ENCODE measurements at regions not wholly inside any gene's neighbourhood (a gene's known extent, or its start where the extent isn't known, plus 50 kb on each side); places are given as distances from the start of the nearest gene placed in this dataset.

DNA sequence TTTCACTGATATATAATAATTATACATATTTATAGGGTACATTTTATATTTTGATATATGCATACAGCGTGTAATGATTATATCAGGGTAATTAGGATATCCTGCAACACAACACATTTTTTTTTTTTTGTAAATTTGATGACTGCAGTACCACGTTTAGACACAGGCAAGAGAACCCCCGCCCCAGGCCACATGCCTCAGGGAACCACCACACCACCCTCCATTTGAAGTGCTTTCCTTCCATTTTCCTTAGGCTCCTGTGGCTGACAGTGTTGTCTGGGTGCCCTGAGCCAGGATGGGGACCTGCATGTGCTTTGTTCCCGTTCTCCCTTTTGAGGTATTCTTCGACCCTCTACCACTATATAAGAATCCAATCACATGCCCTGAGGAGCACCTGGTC is 161.6 kb upstream of the CTAGE1 start:
- Histone ChIP-seq H3K79me2 (ENCODE audit: insufficient read depth, low read length) (no peaks in the 10 kb centered on the region), H3K9me3 (replicated peaks in 1 of 2; ENCODE audit: control insufficient read depth in 1 of 2, insufficient read depth in 1 of 2, low read length in 2 of 2) (peaks cover 4 to 7% of the 10 kb centered on the region in 2 donors), H3K9ac (ENCODE audit: insufficient read depth, low read length, poor library complexity, severe bottlenecking) (no peak overlapping the region), H3K4me2 (replicated peaks; ENCODE audit: extremely low read depth, low read length, poor library complexity, severe bottlenecking) (no peak overlapping the region), H3K4me1 (ENCODE audit: control insufficient read depth in 1 of 2, insufficient read depth in 2 of 2, low read length in 2 of 2) (no peaks in the 10 kb centered on the region), H2AFZ (ENCODE audit: insufficient read depth, low read depth, low read length, poor library complexity, severe bottlenecking) (no peak overlapping the region), H3K27ac (ENCODE audit: low read depth in 1 of 2, low read length in 2 of 2) (no peak overlapping the region), H3K27me3 (ENCODE audit: control insufficient read depth in 2 of 2, insufficient read depth in 2 of 2, low read length in 2 of 2) (no peaks in the 10 kb centered on the region), H3K36me3 (replicated peaks in 1 of 2; ENCODE audit: control insufficient read depth in 1 of 2, insufficient read depth in 2 of 2, low read length in 2 of 2) (no peaks in the 10 kb centered on the region), H3K4me3 (replicated peaks in 1 of 3; ENCODE audit: low read depth in 2 of 3, low read length in 3 of 3) (no peak overlapping the region), H4K20me1 (ENCODE audit: insufficient read depth, low read length) (no peaks in the 10 kb centered on the region)
- intact Hi-C loops (cut with micrococcal nuclease): no loop called here
- Mint-ChIP-seq H3K36me3 (no peaks in the 10 kb centered on the region), H3K27ac (no peak overlapping the region), H3K9me3 (peaks cover 5 to 12% (median 10%) of the 10 kb centered on the region in 7 donors), H3K4me3 (no peak overlapping the region), H3K27me3 (ENCODE audit: low read depth in 3 of 3) (peaks cover 0 to 3% (median 3%) of the 10 kb centered on the region in 3 donors), H3K4me1 (no peaks in the 10 kb centered on the region)
- WGBS (ENCODE audit: insufficient coverage): 97% methylated on average over 3 of the region's 5 CpGs
- TF ChIP-seq, protein P1, sequence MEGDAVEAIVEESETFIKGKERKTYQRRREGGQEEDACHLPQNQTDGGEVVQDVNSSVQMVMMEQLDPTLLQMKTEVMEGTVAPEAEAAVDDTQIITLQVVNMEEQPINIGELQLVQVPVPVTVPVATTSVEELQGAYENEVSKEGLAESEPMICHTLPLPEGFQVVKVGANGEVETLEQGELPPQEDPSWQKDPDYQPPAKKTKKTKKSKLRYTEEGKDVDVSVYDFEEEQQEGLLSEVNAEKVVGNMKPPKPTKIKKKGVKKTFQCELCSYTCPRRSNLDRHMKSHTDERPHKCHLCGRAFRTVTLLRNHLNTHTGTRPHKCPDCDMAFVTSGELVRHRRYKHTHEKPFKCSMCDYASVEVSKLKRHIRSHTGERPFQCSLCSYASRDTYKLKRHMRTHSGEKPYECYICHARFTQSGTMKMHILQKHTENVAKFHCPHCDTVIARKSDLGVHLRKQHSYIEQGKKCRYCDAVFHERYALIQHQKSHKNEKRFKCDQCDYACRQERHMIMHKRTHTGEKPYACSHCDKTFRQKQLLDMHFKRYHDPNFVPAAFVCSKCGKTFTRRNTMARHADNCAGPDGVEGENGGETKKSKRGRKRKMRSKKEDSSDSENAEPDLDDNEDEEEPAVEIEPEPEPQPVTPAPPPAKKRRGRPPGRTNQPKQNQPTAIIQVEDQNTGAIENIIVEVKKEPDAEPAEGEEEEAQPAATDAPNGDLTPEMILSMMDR (IDR thresholded peaks at IDR 0.05): no peak
- no peak for DNase-seq

DNA sequence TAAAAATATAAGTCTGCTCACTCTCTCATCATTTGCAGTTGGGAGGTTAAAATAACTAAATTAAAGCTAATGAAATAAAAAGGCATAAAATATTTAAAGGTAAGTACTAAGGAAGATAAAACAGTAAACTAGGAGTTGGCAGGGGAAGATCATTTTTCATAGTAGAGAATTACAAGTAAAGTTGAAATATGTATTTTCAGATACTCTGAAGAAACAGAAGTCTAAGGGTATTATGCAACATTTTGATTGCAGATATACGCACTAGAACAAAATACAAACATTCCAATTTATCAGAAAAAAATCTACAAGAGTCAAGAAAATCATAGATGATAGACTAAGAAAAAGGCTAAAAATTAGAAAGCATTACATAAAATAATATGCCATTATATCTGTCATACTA is 167.6 kb upstream of the CTAGE1 start:
- Histone ChIP-seq H3K36me3 (replicated peaks in 1 of 2; ENCODE audit: control insufficient read depth in 1 of 2, insufficient read depth in 2 of 2, low read length in 2 of 2) (no peaks in the 10 kb centered on the region), H3K4me2 (replicated peaks; ENCODE audit: extremely low read depth, low read length, poor library complexity, severe bottlenecking) (no peak overlapping the region), H4K20me1 (ENCODE audit: insufficient read depth, low read length) (no peaks in the 10 kb centered on the region), H3K27me3 (ENCODE audit: control insufficient read depth in 2 of 2, insufficient read depth in 2 of 2, low read length in 2 of 2) (no peaks in the 10 kb centered on the region), H3K79me2 (ENCODE audit: insufficient read depth, low read length) (no peaks in the 10 kb centered on the region), H3K4me1 (ENCODE audit: control insufficient read depth in 1 of 2, insufficient read depth in 2 of 2, low read length in 2 of 2) (no peaks in the 10 kb centered on the region), H3K9me3 (replicated peaks in 1 of 2; ENCODE audit: control insufficient read depth in 1 of 2, insufficient read depth in 1 of 2, low read length in 2 of 2) (no peaks in the 10 kb centered on the region), H3K4me3 (replicated peaks in 1 of 3; ENCODE audit: low read depth in 2 of 3, low read length in 3 of 3) (no peak overlapping the region), H3K9ac (ENCODE audit: insufficient read depth, low read length, poor library complexity, severe bottlenecking) (no peak overlapping the region), H2AFZ (ENCODE audit: insufficient read depth, low read depth, low read length, poor library complexity, severe bottlenecking) (no peak overlapping the region), H3K27ac (ENCODE audit: low read depth in 1 of 2, low read length in 2 of 2) (no peak overlapping the region)
- H3K4me3 Mint-ChIP-seq: no peak overlapping the region
- intact Hi-C loops (cut with micrococcal nuclease): no loop called here
- no peaks in the 10 kb centered on the region for H3K36me3 Mint-ChIP-seq
- peaks cover 0 to 3% (median 1%) of the 10 kb centered on the region in 3 donors for H3K27me3 Mint-ChIP-seq (ENCODE audit: low read depth in 3 of 3)
- H3K9me3 Mint-ChIP-seq: peaks cover 2 to 5% (median 4%) of the 10 kb centered on the region in 7 donors
- WGBS (ENCODE audit: insufficient coverage): no CpG with 5 or more reads among the region's 1 CpG
- no peak for DNase-seq
- H3K27ac Mint-ChIP-seq: no peak overlapping the region
- TF ChIP-seq, protein P1 (IDR thresholded peaks at IDR 0.05): no peak
- H3K4me1 Mint-ChIP-seq: no peaks in the 10 kb centered on the region

Measured in CD14-positive monocyte (primary cell).